ENCODE measurements at regions not wholly inside any gene's neighbourhood (a gene's known extent, or its start where the extent isn't known, plus 50 kb on each side); places are given as distances from the start of the nearest gene placed in this dataset.

- no peak for ATAC-seq
- no peak for TF ChIP-seq ESRRG (CRISPR knock-in tag; IDR thresholded peaks at IDR 0.05)
- no peak for TF ChIP-seq CSRNP3 (CRISPR knock-in tag; IDR thresholded peaks at IDR 0.05)
- TF ChIP-seq TOX (CRISPR knock-in tag; IDR thresholded peaks at IDR 0.05; ENCODE audit: borderline replicate concordance): no peak
Observed at GRCh38 chr4:147336252-147336651, 144.6 kb upstream of the EDNRA start.

GRCh38 chr4:147339100-147339499, 141.8 kb upstream of the EDNRA start:
- no peak for ATAC-seq
- no peak for TF ChIP-seq CSDC2 (CRISPR knock-in tag; IDR thresholded peaks at IDR 0.05)
- TF ChIP-seq RARB (CRISPR knock-in tag; IDR thresholded peaks at IDR 0.05): no peak
- TF ChIP-seq SNAI2 (CRISPR knock-in tag; IDR thresholded peaks at IDR 0.05): no peak
- TF ChIP-seq ESRRG (CRISPR knock-in tag; IDR thresholded peaks at IDR 0.05): no peak
- TF ChIP-seq ZNF8 (CRISPR knock-in tag; IDR thresholded peaks at IDR 0.05): no peak
- no peak for TF ChIP-seq ZNF565 (CRISPR knock-in tag; conservative IDR thresholded peaks at IDR 0.05; ENCODE audit: low read depth)
- no peak for TF ChIP-seq TSHZ2 (CRISPR knock-in tag; IDR thresholded peaks at IDR 0.05)
- no peak for TF ChIP-seq PPARA (CRISPR knock-in tag; IDR thresholded peaks at IDR 0.05; ENCODE audit: borderline replicate concordance)
- no peak for TF ChIP-seq TOX (CRISPR knock-in tag; IDR thresholded peaks at IDR 0.05; ENCODE audit: borderline replicate concordance)
- no peak for TF ChIP-seq CREB5 (CRISPR knock-in tag; IDR thresholded peaks at IDR 0.05; ENCODE audit: low read depth)
- TF ChIP-seq ZNF70 (CRISPR knock-in tag; IDR thresholded peaks at IDR 0.05): no peak

- ATAC-seq: peak; percentile 85
- TF ChIP-seq OSR1 (CRISPR knock-in tag; IDR thresholded peaks at IDR 0.05): no peak
- TF ChIP-seq ISL1 (CRISPR knock-in tag; IDR thresholded peaks at IDR 0.05): no peak
- TF ChIP-seq TCF4 (CRISPR knock-in tag; IDR thresholded peaks at IDR 0.05; ENCODE audit: borderline replicate concordance): no peak
Observed at GRCh38 chr4:147340111-147340510, 140.8 kb upstream of the EDNRA start.

- TF ChIP-seq BACH2 (CRISPR knock-in tag; IDR thresholded peaks at IDR 0.05; ENCODE audit: borderline replicate concordance) (no peak), ESRRG (CRISPR knock-in tag; IDR thresholded peaks at IDR 0.05) (no peak), TSHZ2 (CRISPR knock-in tag; IDR thresholded peaks at IDR 0.05) (0 out of 2 replicates have a peak, but pooled peaks have one; percentile 47), ARNTL (CRISPR knock-in tag; IDR thresholded peaks at IDR 0.05; ENCODE audit: borderline replicate concordance, low read depth) (no peak), TCF4 (CRISPR knock-in tag; IDR thresholded peaks at IDR 0.05; ENCODE audit: borderline replicate concordance) (peak; percentile 85), CSRNP3 (CRISPR knock-in tag; IDR thresholded peaks at IDR 0.05) (no peak), TOX (CRISPR knock-in tag; IDR thresholded peaks at IDR 0.05; ENCODE audit: borderline replicate concordance) (no peak), ZNF70 (CRISPR knock-in tag; IDR thresholded peaks at IDR 0.05) (no peak), POU6F1 (CRISPR knock-in tag; IDR thresholded peaks at IDR 0.05; ENCODE audit: borderline replicate concordance, low read depth) (no peak), CSDC2 (CRISPR knock-in tag; IDR thresholded peaks at IDR 0.05) (no peak), ZNF8 (CRISPR knock-in tag; IDR thresholded peaks at IDR 0.05) (no peak), ZFP3 (CRISPR knock-in tag; IDR thresholded peaks at IDR 0.05) (0 out of 2 replicates have a peak, but pooled peaks have one; percentile 44), SNAI2 (CRISPR knock-in tag; IDR thresholded peaks at IDR 0.05) (peak; percentile 21; the same call in 1 of the 2 replicates), RARB (CRISPR knock-in tag; IDR thresholded peaks at IDR 0.05) (no peak)
Observed at GRCh38 chr4:147340591-147341120, 140.2 kb upstream of the EDNRA start.

More at GRCh38 chr4:147340591-147341120, 140.2 kb upstream of the EDNRA start:
- peak; percentile 87 for ATAC-seq
